H1 (cell line): ENCODE measurements at regions not wholly inside any gene's neighbourhood (a gene's known extent, or its start where the extent isn't known, plus 50 kb on each side); places are given as distances from the start of the nearest gene placed in this dataset.

Experiments used
- CTCF ChIA-PET: fragments of 300-600 bp; sonication (Branson Sonifier 250); formaldehyde crosslinking; loops from one replicate; lab custom pipeline; 2021; ENCODE audit not compliant: partially characterized antibody; lab: Charles Lee
- POLR2A ChIA-PET: fragments of 300-600 bp; sonication (Branson Sonifier 250); formaldehyde crosslinking; loops from one replicate; lab custom pipeline; 2021; ENCODE audit warnings: inconsistent platforms; ENCODE audit not compliant: partially characterized antibody; lab: Charles Lee
- DNase-seq, 2 experiments: peaks; one replicate each; pipeline versions ENCODE4 v3.0.0 to v3.0.0-alpha.2; 2010 to 2022; ENCODE audit warnings: low spot score in 2 of 2, low read depth in 1 of 2, mixed read lengths in 1 of 2
- FAIRE-seq: peaks from 2 replicates; lab custom pipeline; 2011; peaks lifted over from hg19 to GRCh38; lab: Jason Lieb, UNC
- H2AFZ ChIP-seq: 2 replicates; pipeline ENCODE4 v1.8.1; 2012; ENCODE audit warnings: low read length, inconsistent platforms
- H2AK5ac ChIP-seq: 2 replicates; pipeline ENCODE4 v1.6.1; 2013; ENCODE audit warnings: low read depth, low read length
- H2BK120ac ChIP-seq: replicated peaks from 2 replicates; pipeline ENCODE3; 2013; ENCODE audit warnings: low read depth, low read length, inconsistent platforms
- H2BK12ac ChIP-seq: 2 replicates; pipeline ENCODE4 v1.6.1; 2013; ENCODE audit warnings: low read depth, low read length
- H2BK15ac ChIP-seq: 2 replicates; pipeline ENCODE4 v1.6.1; 2013; ENCODE audit warnings: low read length
- H2BK20ac ChIP-seq: 2 replicates; pipeline ENCODE4 v1.6.1; 2013; ENCODE audit warnings: low read length
- H2BK5ac ChIP-seq: 2 replicates; pipeline ENCODE4 v1.6.1; 2013; ENCODE audit warnings: low read depth, low read length
- H3K14ac ChIP-seq: 2 replicates; pipeline ENCODE4 v1.6.1; 2013; ENCODE audit warnings: inconsistent platforms; ENCODE audit not compliant: insufficient read length
- H3K18ac ChIP-seq: 2 replicates; pipeline ENCODE4 v1.6.1; 2013; ENCODE audit warnings: low read length; ENCODE audit errors: extremely low read depth
- H3K23ac ChIP-seq: 2 replicates; pipeline ENCODE4 v1.6.1; 2013; ENCODE audit warnings: inconsistent platforms; ENCODE audit not compliant: insufficient read length
- H3K23me2 ChIP-seq: 2 replicates; pipeline ENCODE4 v1.6.1; 2013; ENCODE audit warnings: low read depth, low read length
- H3K27ac ChIP-seq: 2 replicates; pipeline ENCODE4 v1.6.1; 2011; ENCODE audit warnings: low read depth, low read length, inconsistent platforms
- H3K27me3 ChIP-seq, 4 experiments: replicated peaks in 1 of 4; 1 replicate in 1 of 4; 2 replicates in 3 of 4; pipeline versions ENCODE4 v1.6.1 to v1.8.1; 2011 to 2013; ENCODE audit warnings: low read length in 3 of 4, mild to moderate bottlenecking in 3 of 4, inconsistent platforms in 2 of 4, mixed read lengths in 2 of 4, moderate library complexity in 1 of 4; ENCODE audit not compliant: control insufficient read depth in 3 of 4, insufficient read depth in 3 of 4; ENCODE audit errors: extremely low read depth in 1 of 4
- H3K36me3 ChIP-seq, 4 experiments: 2 replicates each; pipeline versions ENCODE4 v1.6.1 to v1.8.1; 2011 to 2013; ENCODE audit warnings: mild to moderate bottlenecking in 4 of 4, low read length in 3 of 4, moderate library complexity in 2 of 4, control low read depth in 1 of 4, inconsistent platforms in 1 of 4; ENCODE audit not compliant: insufficient read depth in 4 of 4, control insufficient read depth in 2 of 4
- H3K4ac ChIP-seq: replicated peaks from 2 replicates; pipeline ENCODE3; 2013; ENCODE audit warnings: low read length, low read depth, mixed read lengths, inconsistent platforms; ENCODE audit not compliant: insufficient read length
- H3K4me1 ChIP-seq, 4 experiments: replicated peaks in 1 of 4; 1 replicate in 1 of 4; 2 replicates in 3 of 4; pipeline versions ENCODE4 v1.6.1 to v1.8.1; 2011 to 2013; ENCODE audit warnings: low read length in 3 of 4, inconsistent platforms in 2 of 4, mixed read lengths in 1 of 4; ENCODE audit not compliant: insufficient read depth in 4 of 4, control insufficient read depth in 3 of 4
- H3K4me2 ChIP-seq, 2 experiments: 2 replicates each; pipeline versions ENCODE4 v1.6.1 to v1.8.1; 2011 to 2013; ENCODE audit warnings: low read depth in 2 of 2, low read length in 2 of 2, control low read depth in 1 of 2, inconsistent platforms in 1 of 2, mild to moderate bottlenecking in 1 of 2; ENCODE audit not compliant: insufficient read depth in 1 of 2
- H3K4me3 ChIP-seq, 4 experiments: fragments of 200-600, 300-600 bp in 1 of 4; sonication (generic), shearing (Covaris generic), sonication (Bioruptor Twin) in 1 of 4; 2 replicates each; pipeline versions ENCODE4 v1.5.1 to v1.8.1; 2011 to 2016; ENCODE audit warnings: low read length in 4 of 4, low read depth in 3 of 4, control low read depth in 2 of 4, inconsistent platforms in 2 of 4, mild to moderate bottlenecking in 2 of 4, mixed read lengths in 1 of 4, moderate library complexity in 1 of 4; ENCODE audit not compliant: insufficient read depth in 2 of 4; ENCODE audit errors: extremely low read depth in 1 of 4
- H3K56ac ChIP-seq: replicated peaks from 2 replicates; pipeline ENCODE3; 2013; ENCODE audit warnings: low read depth, mild to moderate bottlenecking, mixed read lengths, low read length, inconsistent platforms; ENCODE audit not compliant: insufficient read length
- H3K79me1 ChIP-seq: 2 replicates; pipeline ENCODE4 v1.6.1; 2013; ENCODE audit warnings: low read depth, low read length, control low read depth
- H3K79me2 ChIP-seq, 2 experiments: 2 replicates each; pipeline versions ENCODE4 v1.6.1 to v1.8.1; 2012 to 2013; ENCODE audit warnings: low read length in 2 of 2, mild to moderate bottlenecking in 2 of 2, inconsistent platforms in 1 of 2; ENCODE audit not compliant: insufficient read depth in 2 of 2, control insufficient read depth in 1 of 2
- H3K9ac ChIP-seq, 4 experiments: replicated peaks in 1 of 4; 1 replicate in 1 of 4; 2 replicates in 3 of 4; pipeline versions ENCODE4 v1.6.1 to v1.8.1; 2011 to 2013; ENCODE audit warnings: low read depth in 3 of 4, low read length in 3 of 4, control low read depth in 2 of 4, mild to moderate bottlenecking in 2 of 4, moderate library complexity in 2 of 4, inconsistent platforms in 1 of 4; ENCODE audit errors: extremely low read depth in 1 of 4
- H3K9me3 ChIP-seq, 2 experiments: 2 replicates each; pipeline versions ENCODE4 v1.6.1 to v1.8.1; 2012 to 2013; ENCODE audit warnings: mild to moderate bottlenecking in 2 of 2, moderate library complexity in 2 of 2, control low read depth in 1 of 2, inconsistent platforms in 1 of 2, low read depth in 1 of 2, low read length in 1 of 2, mixed read lengths in 1 of 2; ENCODE audit not compliant: insufficient read depth in 2 of 2
- H4K20me1 ChIP-seq, 2 experiments: replicated peaks in 1 of 2; 2 replicates each; pipeline versions ENCODE3 to v1.8.1; 2011 to 2013; ENCODE audit warnings: inconsistent platforms in 2 of 2, low read length in 2 of 2, mild to moderate bottlenecking in 1 of 2; ENCODE audit not compliant: insufficient read depth in 2 of 2, control insufficient read depth in 1 of 2
- H4K5ac ChIP-seq: 2 replicates; pipeline ENCODE4 v1.6.1; 2013; ENCODE audit warnings: low read length, low read depth, mixed read lengths, inconsistent platforms; ENCODE audit not compliant: insufficient read length
- H4K8ac ChIP-seq: 2 replicates; pipeline ENCODE4 v1.8.0; 2013; ENCODE audit warnings: mild to moderate bottlenecking, moderate library complexity, low read length, inconsistent platforms; ENCODE audit not compliant: insufficient read depth; ENCODE audit errors: extremely low read depth
- H4K91ac ChIP-seq: replicated peaks from 2 replicates; pipeline ENCODE3; 2013; ENCODE audit warnings: low read length, mixed read lengths, inconsistent platforms; ENCODE audit not compliant: insufficient read length
- MAFK ChIP-seq: IDR thresholded peaks from 2 replicates; pipeline ENCODE4 v1.6.1; 2012; ENCODE audit warnings: low read depth, mild to moderate bottlenecking, improper control_type of control experiment, low read length
- TAF7 ChIP-seq: optimal IDR thresholded peaks from 2 replicates; pipeline ENCODE3; 2011; ENCODE audit warnings: low read depth, mild to moderate bottlenecking, inconsistent platforms, low read length, moderate library complexity, borderline replicate concordance

DNA sequence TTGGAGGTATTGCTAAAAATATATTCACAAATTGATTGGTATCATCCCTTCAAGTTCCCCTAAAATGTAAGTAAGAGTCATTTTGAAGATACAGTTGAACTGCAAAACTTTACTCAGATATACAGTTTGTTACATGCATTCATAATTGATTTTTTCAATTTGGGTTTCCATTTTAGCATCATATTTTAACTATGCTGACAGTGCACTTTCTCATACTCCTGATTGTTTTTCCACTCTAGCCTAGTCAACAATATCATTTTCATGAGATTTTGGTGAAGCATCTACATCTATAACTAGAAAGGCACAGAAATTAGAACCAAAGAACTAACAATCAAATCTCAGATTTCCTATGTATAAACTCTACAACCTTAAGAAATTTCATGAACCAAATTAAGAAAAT lies 2850.4 kb upstream of the PCDH20 start:
- Histone ChIP-seq H3K4ac (no peak overlapping the region), H2AK5ac (no peak overlapping the region), H3K79me1 (no peaks in the 10 kb centered on the region), H2BK5ac (no peak overlapping the region), H3K4me1 (no peaks in the 10 kb centered on the region), H3K18ac (no peak overlapping the region), H4K20me1 (no peaks in the 10 kb centered on the region), H3K27ac (no peak overlapping the region), H3K4me2 (no peak overlapping the region), H3K23me2 (no peaks in the 10 kb centered on the region), H2BK12ac (no peak overlapping the region), H4K8ac (no peak overlapping the region), H2AFZ (no peak overlapping the region), H3K79me2 (no peaks in the 10 kb centered on the region), H2BK120ac (no peak overlapping the region), H3K14ac (no peak overlapping the region), H3K56ac (no peak overlapping the region), H3K9me3 (peaks cover 9 to 13% of the 10 kb centered on the region in 2 experiments), H2BK15ac (no peak overlapping the region), H3K23ac (no peak overlapping the region), H4K91ac (no peak overlapping the region), H3K36me3 (no peaks in the 10 kb centered on the region), H4K5ac (no peak overlapping the region), H3K27me3 (no peaks in the 10 kb centered on the region), H2BK20ac (no peak overlapping the region), H3K4me3 (no peak overlapping the region), H3K9ac (no peak overlapping the region)
- ChIA-PET CTCF (no interaction called here), POLR2A (no interaction called here)
- DNase-seq (no peak), FAIRE-seq (no peak)
- no peak for TF ChIP-seq TAF7
- TF ChIP-seq MAFK: peak; percentile 71; the same call in 1 of the 2 replicates
